ENCODE measurements at regions not wholly inside any gene's neighbourhood (a gene's known extent, or its start where the extent isn't known, plus 50 kb on each side); places are given as distances from the start of the nearest gene placed in this dataset.

DNA sequence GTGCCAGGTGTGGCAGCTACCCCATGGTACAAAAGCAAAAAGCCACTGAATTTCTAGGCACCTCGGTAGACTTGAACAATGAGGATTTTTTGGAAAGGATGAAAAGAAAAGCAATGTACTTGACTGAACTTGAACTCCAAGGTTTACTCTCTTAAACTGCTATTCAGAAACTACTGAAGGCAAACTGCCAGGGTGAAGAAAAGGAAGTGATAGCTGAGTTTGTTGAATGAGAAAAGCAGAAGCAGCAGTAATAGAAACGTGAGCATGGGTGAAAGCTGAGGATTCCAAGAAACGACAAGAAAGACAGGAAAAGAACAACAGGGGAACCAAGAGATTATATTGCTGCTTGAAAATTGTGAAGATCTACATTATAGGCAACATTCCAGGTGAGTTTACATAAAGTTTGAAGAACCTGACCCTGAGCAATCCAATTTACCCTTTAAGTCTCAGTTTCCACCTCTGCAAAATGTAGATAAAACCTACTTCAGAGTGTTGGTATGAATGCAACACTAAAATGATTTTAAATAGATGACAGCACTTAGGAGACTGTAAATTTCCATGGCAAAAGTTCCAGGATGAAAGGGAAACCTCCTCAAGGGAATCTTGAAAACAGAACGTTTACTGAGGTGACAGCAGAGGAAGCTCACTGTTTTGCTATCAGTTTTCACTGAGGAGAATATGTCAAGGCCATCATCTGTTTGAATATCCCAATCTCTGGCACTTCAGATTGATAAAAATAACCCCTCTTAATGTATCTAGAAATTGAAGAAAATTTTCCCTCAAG, 245.8 kb downstream of the SPATA31D1 start:
- DNase-seq, result no peak

DNA sequence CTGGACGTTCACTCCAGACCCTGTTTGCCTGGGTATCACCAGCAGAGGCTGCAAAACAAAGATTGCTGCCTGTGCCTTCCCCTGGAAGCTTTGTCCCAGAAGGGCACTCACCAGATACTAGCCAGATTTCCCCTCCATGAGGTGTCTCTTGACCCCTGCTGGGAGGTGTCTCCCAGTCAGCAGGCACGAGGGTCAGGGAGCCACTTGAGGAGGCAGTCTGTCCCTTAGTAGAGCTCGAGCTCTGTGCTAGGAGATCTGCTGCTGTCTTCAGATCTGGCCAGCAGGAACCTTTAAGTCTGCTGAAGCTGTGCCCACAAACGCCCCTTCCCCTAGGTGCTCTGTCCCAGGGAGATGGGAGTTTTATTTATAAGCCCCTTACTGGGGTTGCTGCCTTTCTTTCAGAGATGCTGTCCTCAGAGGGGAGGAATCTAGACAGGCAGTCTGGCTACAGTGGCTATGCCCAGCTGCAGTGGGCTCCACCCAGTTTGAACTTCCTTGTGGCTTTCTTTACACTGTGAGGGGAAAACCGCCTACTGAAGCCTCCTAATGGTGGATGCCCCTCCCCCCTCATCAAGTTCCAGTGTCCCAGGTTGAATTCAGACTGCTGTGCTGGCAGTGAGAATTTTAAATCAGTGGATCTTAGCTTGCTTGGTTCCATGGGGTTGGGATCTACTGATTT, 253.9 kb downstream of the SPATA31D1 start:
- DNase-seq, result no peak

DNA sequence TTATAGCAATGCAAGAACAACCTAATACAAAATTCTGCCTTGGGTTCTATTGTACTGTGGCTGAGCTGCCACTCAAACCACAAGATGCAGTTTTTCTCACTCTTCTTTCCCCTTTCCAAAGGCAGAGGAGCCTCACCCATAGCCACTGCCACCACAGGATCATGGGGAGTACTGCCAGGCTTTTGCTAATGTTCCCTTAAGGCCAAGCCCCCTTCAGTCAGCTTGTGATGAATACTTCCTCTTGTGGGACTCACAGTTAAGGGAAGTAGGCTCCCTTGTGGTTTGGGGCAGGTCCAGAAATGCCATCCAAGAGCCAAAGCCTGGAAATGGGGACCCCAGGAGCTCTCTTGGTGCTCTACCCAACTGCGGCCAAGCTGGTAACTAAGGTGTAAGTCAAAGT, 258.7 kb downstream of the SPATA31D1 start:
- no peak for DNase-seq

DNA sequence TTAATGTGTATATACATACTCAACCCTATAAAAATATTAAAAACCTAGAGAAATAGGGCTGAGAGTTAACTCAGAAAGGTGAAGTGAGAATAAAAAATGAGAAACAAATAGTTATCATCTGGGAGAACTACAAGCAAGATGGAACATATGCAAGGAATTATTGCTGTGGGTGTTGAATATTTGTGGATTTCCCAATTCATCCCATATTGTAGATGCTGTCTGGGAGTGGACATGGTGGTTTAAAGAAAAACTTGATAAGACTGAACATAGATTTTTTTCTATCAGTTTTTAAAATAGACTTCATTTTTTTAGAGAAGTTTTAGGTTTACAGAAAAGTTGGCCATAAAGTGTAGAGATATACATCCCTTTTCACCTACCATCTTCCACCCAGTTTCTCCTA, 263.5 kb downstream of the SPATA31D1 start:
- no peak for DNase-seq

DNA sequence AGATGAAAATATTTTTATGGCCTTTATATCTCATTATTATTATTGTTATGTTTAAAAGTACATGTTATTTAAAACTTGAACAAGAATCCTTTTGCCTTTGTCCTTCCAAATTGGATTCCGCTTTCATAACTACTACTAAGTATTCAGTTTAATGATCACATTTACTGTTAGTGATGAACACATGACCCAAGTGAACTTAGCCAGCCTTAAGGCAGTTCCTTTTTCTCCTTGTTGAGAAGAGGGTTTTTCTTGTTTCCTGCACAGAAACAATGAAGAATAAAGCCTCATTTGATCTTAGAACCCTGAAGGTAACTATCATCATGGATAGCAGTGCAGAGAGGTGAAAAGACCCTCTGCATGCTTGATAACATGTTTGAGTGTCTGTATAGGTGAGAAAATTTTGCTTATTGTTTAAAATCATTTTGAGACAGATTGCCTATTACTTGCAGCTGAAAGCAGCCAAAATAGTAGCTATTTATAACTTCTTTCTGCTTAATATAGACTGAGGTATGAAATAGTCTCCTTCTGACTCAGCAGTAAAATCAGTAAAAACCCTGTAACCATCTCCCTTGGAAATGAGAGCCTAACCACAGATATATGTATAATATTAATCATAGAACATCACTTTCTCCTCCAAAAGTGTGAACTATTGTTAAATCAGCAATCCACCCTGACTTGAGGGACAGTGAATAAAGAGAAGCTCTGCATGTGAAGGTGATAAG, 266.2 kb downstream of the SPATA31D1 start:
- DNase-seq, result no peak

DNA sequence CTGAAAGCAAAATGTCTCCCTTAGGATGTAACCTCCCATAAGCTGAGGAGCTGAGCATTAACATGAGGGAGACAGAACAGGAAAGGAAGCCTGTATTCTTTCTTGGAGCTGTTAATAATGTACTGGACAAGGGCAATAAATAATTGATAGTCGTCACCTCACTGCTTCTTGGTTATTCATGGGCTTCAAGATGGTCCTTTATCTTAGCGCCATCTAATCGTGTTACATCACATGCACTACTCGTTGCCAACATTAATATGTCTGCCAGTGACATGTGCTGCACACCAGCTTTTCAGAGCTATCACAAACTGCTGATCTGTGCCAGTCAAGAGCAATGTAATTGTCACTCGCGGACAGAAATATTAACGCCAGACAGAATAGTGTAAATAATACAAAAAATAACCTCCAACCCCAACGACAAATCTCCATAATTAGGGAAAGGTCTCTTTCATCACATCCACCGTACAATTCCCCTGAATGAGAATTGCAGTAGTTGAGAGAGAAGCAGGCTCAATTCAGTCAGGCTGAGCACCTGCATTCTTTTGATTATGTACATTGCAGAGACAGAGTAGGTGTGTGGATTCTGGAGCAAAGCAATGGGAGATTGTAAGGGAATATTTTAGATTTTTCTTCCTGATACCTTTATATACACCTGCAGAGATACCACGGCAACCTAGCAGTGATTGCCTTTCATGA, 267.1 kb downstream of the SPATA31D1 start:
- no peak for DNase-seq

DNA sequence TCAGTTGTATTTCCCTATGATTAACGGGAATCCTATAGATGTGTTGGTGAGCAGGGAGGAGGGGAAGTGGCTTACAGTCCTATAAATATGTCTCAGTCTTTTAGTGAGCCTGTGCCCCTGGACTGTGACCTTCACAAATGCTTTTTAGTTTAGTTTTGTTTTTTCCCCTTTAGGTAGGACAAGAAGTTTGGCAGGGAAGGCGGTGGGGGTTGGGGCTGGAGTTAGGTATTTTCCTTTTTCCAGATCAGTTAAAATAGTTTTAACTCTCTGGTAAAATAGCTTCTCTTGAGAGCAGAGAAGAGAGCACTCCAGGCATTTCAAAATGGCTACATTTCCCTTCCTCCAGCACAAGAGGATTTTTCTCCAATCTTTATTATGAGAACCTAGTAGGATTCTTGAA, 272.1 kb downstream of the SPATA31D1 start:
- DNase-seq, result no peak

DNA sequence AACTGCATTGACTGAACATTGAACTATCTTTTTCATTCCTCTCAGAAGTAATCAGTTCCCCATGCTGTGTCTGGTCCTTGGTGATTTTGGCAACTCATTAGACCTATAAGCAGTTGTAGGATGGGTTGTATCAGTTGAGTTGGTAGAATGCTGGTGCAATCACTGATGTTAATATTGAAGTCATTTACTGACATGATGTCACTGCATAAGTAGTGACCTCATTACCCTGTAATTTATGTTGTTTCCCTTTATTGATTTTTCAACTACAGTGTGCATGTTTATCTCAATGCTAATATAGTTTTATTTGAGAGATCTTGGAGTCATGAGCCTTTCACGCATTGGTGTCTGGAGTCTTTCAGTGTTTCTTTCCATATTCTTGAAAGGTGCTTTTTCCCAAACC, 275.0 kb downstream of the SPATA31D1 start:
- no peak for DNase-seq

DNA sequence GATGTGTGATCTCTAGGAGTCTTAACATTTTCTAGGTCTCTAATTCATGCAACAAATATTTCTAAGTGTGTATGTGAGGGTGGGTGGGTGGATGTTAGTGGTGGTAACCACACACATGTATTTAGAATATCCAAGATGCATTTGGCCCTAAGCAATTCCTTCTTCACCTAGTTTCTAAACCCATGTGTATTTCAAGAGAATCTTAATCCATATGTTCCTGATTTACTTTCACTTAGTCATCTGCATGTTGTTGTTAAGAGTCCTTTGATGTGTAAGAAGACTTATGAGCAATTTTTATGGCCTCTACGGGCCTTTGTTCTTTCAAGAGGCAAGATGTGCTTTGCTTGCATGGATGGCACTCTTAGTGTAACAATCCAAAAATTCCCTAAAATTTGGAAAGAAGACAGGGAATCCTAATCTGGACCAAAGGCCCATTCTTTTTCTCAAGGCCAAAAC, 282.6 kb downstream of the SPATA31D1 start:
- DNase-seq, result no peak

DNA sequence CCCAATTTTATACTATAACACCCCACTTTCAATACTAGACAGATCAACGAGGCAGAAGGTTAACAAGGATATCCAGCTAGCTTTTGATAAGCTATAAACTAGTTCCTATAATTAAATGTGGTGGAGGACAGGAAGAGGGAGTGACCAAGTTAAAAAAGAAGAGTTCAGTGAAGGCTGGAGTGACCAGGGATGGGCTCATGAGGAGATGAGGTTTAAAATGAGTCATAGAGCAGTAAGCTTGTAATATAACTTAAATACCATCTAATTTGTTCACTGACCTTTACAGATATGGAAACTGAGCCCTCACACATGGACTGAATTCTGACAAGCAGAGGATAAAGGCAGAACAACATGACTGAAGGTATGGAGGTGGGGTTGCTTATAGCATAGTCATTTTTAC, 284.5 kb downstream of the SPATA31D1 start:
- no peak for DNase-seq

DNA sequence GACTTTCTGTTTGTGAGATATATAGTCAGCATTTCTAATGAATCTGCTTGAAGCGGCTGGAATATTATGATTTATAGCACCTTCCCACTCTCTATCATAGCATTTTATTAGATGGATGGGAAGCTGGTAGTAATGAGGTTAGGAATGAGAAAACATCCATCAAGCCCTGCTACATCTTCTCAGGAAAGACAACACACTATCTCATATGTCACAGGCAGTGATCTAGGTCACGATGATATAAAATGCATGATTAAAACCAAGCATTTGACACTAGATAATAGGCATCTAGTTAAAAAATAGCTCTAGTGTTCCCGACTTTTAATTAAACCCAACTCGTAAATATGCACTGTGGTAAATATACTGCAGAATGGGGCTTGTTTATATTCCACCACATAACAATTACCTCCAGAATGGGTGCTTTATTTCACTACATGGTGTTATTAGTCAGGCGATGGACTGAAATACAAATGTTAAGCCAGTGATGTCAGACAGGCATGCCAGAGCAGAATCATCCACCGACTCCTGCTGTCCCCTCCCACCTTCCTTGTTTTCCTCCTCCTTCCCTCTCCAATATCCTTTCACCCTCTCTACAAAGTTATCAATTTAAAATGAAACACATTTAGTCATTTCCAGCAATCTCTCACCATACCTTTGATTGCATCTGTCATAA, 286.8 kb downstream of the SPATA31D1 start:
- DNase-seq, result no peak

DNA sequence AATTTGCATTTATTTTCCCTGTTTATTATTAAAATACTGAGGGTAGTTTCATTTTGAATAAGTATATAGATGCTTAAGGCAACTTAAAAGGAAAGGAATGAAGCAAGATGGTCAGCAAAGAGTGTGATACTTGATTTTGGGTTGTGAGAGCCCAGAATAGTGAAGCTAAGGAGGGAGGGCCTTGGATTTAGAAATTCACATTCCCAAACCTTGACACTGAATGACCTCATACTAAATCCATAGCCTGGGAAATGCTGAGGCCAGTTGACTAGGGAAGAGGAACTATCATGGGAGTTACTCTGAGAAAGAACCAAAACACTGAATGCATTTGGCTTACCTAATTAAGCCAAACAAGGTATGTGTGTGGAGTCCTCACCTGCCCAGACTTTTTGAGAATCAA, 292.5 kb downstream of the SPATA31D1 start:
- no peak for DNase-seq

DNA sequence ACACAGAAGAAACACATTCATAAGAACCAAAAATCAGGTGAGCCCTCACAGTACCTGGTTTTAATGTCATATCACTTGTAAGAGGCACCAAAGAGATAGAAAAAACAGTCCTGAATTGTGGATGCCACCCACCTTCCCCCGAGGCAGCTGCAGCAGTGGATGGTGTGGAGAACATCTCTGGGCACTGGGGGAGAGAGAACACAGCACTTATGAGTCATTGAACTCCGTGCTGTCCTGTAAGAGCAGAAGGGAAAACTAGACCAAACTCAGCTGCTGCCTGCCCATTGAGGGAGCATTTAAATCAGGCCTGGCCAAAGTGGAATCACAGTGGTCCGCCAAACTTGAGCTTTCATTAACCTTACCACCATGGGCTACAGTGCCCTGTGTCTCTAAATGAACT, 296.2 kb downstream of the SPATA31D1 start:
- no peak for DNase-seq

DNA sequence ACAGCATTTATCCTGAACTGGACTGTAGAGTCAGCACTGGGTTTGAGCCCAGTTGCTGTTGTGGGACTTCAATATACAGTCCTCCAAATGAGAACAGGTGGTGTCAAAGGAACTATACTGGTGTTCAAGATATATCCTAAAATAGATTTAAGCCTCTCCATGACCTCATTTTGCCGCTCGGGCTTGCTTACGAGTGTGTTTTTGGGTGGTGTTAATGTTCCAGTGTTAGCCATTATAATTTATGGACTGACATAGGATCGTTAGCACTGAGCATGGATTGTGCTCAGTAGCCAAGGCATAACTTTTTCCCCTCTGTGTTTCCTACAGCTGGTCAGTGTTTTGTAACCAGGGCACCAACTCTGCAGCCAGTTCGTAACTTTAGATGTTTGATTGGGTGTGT, 306.6 kb downstream of the SPATA31D1 start:
- no peak for DNase-seq

DNA sequence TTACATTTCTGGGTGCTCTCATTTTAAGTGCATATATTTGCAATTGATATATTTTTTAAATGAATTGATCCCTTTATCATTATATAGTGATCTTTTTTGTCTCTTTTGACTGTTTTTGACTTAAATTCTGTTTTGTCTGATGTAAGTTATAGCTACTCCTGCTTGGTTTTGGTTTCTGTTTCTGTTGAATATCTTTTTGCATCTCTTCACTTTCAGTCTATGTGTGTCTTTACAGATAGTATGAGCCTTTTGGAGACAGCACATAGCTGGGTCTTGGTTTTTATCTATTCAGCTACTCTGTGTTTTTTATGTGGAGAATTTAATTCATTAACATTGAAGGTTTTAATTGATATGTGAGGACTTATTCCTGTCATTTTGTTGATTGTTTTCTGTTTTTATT, 311.3 kb downstream of the SPATA31D1 start:
- no peak for DNase-seq

DNA sequence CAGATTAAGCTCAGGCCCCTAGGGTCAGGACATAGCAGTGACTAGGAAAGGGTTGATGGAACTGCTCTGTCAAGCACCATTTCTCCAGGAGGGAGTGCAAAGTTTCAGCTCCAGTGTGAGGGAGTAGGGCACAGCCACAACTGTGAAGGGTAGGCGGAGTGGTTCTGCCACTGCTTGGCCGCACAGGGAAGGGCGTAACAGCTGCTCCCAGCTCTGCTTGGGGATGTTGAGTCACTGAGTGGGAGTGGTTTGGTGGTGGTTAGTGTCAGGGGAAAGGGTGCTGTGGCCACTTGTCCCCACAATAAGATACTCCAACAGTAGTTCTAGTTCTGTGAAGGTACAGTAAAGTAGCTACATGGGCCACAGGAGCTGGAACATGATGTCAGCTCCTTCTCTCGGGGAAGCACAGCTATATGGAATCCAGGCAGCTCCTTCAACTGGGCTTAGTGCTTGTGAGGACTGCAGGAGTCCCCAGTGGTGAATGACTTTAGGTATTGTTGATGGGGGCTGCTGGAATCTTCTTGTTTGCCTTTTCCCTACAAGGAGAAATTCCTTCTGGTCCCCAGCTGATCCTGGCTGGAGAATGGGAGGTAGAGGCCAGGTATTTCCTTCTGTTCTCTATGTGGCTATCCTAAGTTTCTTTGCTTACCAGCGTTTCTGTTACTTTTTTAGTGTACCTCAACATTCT, 314.5 kb downstream of the SPATA31D1 start:
- no peak for DNase-seq

DNA sequence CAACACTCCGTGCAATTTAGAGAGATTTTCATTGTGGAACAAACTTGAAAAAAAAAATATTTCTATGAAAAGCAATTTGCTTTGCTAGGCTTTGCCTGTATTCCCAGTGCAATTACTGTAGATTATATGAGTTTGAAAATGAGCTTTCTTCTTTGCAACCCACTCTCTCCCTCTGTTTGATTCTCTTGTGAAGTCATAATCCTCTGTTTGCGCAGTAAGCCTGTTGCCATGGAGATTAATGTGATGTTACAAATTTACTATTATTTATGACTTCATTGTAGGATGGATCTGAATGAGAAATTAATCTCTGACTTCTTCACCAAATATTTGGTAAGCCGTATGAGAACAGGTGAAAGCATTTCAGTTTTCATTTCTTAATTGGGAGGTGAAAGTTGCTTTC, 320.3 kb downstream of the SPATA31D1 start:
- no peak for DNase-seq

DNA sequence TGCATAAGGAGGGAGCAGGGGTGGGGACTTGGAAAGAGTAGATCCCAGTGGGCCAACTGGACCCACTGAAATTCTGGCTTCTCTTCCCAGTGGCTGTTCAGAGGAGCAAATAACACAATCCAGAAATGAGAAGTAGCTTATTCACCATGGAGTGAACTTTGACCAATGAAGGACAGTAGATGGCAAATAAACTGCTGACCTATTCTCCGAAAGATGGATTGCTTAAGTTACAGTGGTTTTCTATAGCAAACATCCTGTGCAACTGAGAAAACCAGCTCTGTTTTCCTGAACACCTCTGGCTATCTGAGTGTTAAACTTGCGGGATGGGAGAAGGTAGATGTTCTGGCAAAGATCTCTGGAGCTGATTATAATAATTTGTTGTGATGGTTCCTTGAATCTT, 325.1 kb downstream of the SPATA31D1 start:
- no peak for DNase-seq

DNA sequence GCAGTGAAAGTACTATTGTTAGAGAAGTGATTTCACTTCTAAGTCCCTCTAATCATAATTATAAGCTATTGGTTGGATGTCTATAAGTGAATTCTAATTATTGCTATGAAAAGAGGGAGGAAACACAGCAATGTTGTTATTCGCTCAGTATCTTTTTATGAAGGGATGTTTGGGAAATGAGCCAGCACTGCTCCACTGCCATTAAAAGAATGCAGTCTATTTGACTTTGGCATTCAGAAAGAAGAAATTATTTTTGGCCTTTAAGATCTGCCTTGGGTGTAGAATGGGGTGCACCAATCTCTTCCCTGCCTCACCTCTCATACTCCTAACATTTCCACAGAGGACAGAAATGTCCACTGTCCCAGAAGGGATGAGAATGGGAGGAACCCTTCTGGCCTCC, 332.0 kb downstream of the SPATA31D1 start:
- no peak for DNase-seq

DNA sequence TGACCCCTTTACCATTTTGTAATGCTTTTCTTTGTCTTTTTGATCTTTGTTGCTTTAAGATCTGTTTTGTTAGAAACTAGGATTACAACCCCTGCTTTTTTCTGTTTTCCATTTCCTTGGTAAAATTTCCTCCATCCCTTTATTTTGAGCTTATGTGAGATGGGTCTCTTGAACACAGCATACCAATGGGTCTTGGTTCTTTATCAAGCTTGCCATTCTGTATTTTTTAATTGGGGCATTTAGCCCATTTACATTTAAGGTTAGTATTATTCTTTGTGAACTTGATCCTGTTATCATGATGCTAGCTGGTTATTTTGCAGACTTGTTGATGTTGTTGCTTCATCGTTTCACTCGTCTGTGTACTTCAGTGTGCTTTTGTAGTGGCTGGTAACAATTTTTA, 337.3 kb downstream of the SPATA31D1 start:
- no peak for DNase-seq

DNA sequence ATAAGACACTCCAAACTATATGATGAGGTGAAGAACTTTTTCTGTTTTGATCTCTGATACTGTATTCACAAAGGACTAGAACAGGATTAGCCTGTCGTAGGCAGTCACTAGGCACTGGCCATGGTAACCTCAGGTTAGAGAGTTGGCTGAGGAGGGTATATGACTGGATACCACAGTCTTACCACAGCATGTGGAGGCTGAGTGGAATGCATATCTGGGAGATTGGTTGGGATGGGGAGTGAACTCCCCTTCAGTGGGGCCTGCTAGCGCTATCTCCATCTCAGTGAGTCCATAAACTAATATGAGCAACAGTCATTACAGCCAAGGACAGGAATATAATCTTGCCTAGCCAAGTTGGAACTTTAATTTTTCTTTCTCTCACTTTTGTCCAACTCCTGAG, 339.1 kb downstream of the SPATA31D1 start:
- DNase-seq, result no peak

DNA sequence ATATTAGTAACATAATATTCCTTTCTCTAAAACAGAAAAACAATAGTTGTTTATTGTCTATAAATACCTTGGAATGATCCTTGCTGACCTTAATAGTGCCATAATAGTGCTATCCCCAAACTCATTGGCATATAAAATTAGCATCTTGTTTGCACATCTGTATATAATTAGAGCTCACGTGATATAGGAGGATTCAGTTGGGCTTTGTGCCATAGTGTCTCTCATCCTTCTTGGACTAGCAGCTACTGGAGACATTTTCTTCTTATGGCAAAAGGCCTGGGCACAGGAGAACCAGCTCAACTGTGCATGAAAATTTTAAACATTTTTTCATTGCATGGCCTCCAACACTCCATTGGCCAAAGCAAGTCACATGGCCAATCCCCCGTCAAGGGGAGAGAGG, 342.5 kb downstream of the SPATA31D1 start:
- DNase-seq, result no peak
